Breast epithelium (tissue), 4 donors: ENCODE measurements at regions not wholly inside any gene's neighbourhood (a gene's known extent, or its start where the extent isn't known, plus 50 kb on each side); places are given as distances from the start of the nearest gene placed in this dataset.

Experiments used
- DNase-seq, 2 donors: peaks; one replicate each; pipeline ENCODE4 v3.0.0-alpha.2; 2019; ENCODE audit warnings: low spot score in 2 of 2
- H3K27ac ChIP-seq, 2 donors: fragments of 200-600 bp; sonication (generic) in 1 of 2; one replicate each; pipeline ENCODE4 v1.5.1; 2016 to 2019; ENCODE audit warnings: mild to moderate bottlenecking in 1 of 2
- H3K27me3 ChIP-seq, 2 donors: fragments of 200-600 bp; sonication (generic) in 1 of 2; one replicate each; pipeline versions ENCODE4 v1.5.1 to v1.6.0; 2017 to 2019; ENCODE audit warnings: control low read depth in 1 of 2, mild to moderate bottlenecking in 1 of 2
- H3K36me3 ChIP-seq: fragments of 200-600 bp; one replicate; pipeline ENCODE4 v1.5.1; 2019
- H3K4me1 ChIP-seq, 2 donors: fragments of 200-600 bp; sonication (generic); one replicate each; pipeline ENCODE4 v1.5.1; 2016 to 2019; ENCODE audit warnings: control low read depth in 1 of 2
- H3K4me3 ChIP-seq, 3 donors: fragments of 200-600 bp; sonication (generic); 1 replicate in 2 of 3; 2 replicates in 1 of 3; pipeline ENCODE4 v1.5.1; 2016 to 2019; ENCODE audit warnings: mild to moderate bottlenecking in 3 of 3, moderate library complexity in 2 of 3
- H3K9me3 ChIP-seq, 2 donors: fragments of 200-600 bp; sonication (generic) in 1 of 2; one replicate each; pipeline ENCODE4 v1.5.1; 2016 to 2019; ENCODE audit warnings: control low read depth in 1 of 2
- POLR2A ChIP-seq: fragments of 450-650 bp; IDR thresholded peaks from one replicate; pipeline ENCODE4 v1.6.1; 2016; ENCODE audit warnings: antibody characterized with exemption, mild to moderate bottlenecking, moderate library complexity
- POLR2AphosphoS5 ChIP-seq, 3 donors: sonication (generic); formaldehyde crosslinking; IDR thresholded peaks; one replicate each; pipeline ENCODE4 v1.6.1; 2017; ENCODE audit warnings: antibody characterized with exemption in 3 of 3
- intact Hi-C: fragments of 100-400 bp; cut with DNase I; formaldehyde crosslinking; loops from one replicate; pipeline ENCODE4 v1.15.1; 2023; ENCODE audit warnings: low total_unique reads
- TF ChIP-seq, protein P1 (sequence below), 3 donors: fragments of 450-650 bp; IDR thresholded peaks; one replicate each; pipeline ENCODE4 v1.5.1; 2016 to 2017; ENCODE audit warnings: antibody characterized with exemption in 3 of 3, mild to moderate bottlenecking in 3 of 3, moderate library complexity in 3 of 3

DNA sequence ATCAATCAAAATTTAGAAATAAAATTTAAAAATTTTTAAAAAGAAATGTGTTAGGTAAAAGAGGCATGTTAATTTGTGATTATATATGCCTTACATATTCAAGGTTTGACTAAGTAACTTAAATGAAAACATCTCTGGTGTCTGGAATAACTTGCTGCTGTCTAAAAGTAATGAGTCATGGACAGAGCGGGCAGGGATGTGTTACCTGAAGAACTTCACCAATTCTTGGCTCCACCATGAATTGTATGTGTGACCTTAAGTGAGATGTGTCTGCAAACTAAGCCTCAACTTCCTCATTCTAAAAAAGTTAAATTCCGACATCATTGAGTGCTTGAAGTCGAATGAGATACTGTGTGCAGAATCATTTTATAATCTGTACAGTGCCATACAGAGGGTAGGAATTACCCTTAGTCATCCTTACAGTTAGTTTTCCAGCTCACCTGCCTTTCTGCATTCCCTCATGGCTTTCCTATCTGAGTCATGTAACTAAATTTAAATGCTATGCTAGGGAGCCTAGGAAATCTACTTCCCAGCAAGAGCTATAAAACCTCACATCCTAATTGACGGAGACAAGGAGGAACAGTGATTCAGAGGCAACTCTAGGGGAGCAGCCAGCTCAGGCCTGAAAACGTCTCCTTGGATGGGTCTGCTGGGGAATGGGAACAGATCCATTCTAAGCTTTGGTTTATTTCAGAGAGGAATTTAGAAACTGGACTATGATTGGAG, 100.7 kb upstream of the TSPAN2 start:
- Histone ChIP-seq H3K27me3 (no peaks in the 10 kb centered on the region), H3K9me3 (no peaks in the 10 kb centered on the region), H3K4me1 (no peaks in the 10 kb centered on the region), H3K4me3 (no peak overlapping the region), H3K27ac (no peak overlapping the region), H3K36me3 (no peaks in the 10 kb centered on the region)
- intact Hi-C loops, result no loop called here
- DNase-seq, result no peak
- TF ChIP-seq POLR2AphosphoS5 (IDR thresholded peaks at IDR 0.05) (no peak), POLR2A (no peak)
- TF ChIP-seq, protein P1, sequence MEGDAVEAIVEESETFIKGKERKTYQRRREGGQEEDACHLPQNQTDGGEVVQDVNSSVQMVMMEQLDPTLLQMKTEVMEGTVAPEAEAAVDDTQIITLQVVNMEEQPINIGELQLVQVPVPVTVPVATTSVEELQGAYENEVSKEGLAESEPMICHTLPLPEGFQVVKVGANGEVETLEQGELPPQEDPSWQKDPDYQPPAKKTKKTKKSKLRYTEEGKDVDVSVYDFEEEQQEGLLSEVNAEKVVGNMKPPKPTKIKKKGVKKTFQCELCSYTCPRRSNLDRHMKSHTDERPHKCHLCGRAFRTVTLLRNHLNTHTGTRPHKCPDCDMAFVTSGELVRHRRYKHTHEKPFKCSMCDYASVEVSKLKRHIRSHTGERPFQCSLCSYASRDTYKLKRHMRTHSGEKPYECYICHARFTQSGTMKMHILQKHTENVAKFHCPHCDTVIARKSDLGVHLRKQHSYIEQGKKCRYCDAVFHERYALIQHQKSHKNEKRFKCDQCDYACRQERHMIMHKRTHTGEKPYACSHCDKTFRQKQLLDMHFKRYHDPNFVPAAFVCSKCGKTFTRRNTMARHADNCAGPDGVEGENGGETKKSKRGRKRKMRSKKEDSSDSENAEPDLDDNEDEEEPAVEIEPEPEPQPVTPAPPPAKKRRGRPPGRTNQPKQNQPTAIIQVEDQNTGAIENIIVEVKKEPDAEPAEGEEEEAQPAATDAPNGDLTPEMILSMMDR (IDR thresholded peaks at IDR 0.05), result no peak

- intact Hi-C loops, result no loop called here
- TF ChIP-seq, protein P1 (IDR thresholded peaks at IDR 0.05), result no peak
- TF ChIP-seq POLR2A (no peak), POLR2AphosphoS5 (IDR thresholded peaks at IDR 0.05) (no peak)
- DNase-seq, result no peak
Observed at GRCh38 chr1:115188680-115189395, 99.5 kb upstream of the TSPAN2 start.

DNA sequence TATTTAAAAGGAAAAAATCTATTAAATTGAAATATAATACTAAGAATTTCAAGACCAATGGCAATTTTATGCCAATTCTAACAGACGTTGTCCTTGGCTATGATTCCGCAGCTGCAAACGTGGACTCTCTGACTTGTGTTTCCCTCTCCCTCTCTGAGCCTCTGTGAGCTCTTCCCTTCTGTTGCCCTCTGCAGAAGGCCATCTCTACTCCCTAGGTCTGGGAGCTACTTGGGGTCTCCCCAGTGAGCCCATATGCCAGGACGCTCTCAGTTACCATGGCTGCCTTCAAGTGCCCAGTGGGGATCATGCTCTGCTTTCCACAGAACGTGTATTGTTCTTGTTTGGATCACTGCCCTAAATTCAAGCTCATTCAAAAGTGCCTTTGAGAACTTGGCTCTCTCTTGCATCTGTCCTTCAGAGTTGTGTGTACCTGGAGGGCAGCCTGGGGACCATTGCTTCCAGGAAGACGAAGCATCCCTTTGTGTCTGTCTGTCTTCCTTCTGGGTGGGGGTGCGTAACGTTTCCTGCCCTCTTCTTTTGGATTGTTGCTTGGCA, 97.5 kb upstream of the TSPAN2 start:
- TF ChIP-seq POLR2A (no peak), POLR2AphosphoS5 (IDR thresholded peaks at IDR 0.05) (no peak)
- TF ChIP-seq, protein P1 (IDR thresholded peaks at IDR 0.05), result no peak
- intact Hi-C loops, result no loop called here
- Histone ChIP-seq H3K27ac (no peak overlapping the region), H3K27me3 (no peaks in the 10 kb centered on the region), H3K4me3 (no peak overlapping the region), H3K9me3 (no peaks in the 10 kb centered on the region), H3K36me3 (no peaks in the 10 kb centered on the region), H3K4me1 (no peaks in the 10 kb centered on the region)
- DNase-seq, result no peak

More at GRCh38 chr1:115188680-115189395, 99.5 kb upstream of the TSPAN2 start:
- H3K36me3 ChIP-seq, result no peaks in the 10 kb centered on the region
- H3K9me3 ChIP-seq, result no peaks in the 10 kb centered on the region
- no peak overlapping the region for H3K4me3 ChIP-seq
- no peaks in the 10 kb centered on the region for H3K4me1 ChIP-seq
- no peaks in the 10 kb centered on the region for H3K27me3 ChIP-seq
- no peak overlapping the region for H3K27ac ChIP-seq

GRCh38 chr1:115185336-115185735, 96.0 kb upstream of the TSPAN2 start:
- Histone ChIP-seq H3K4me1 (no peaks in the 10 kb centered on the region), H3K9me3 (no peaks in the 10 kb centered on the region), H3K27ac (peak overlapping the region in 1 of 2 donors; percentile 50), H3K27me3 (no peaks in the 10 kb centered on the region), H3K36me3 (no peaks in the 10 kb centered on the region), H3K4me3 (no peak overlapping the region)
- TF ChIP-seq POLR2AphosphoS5 (IDR thresholded peaks at IDR 0.05), result no peak
- no peak for TF ChIP-seq POLR2A
- TF ChIP-seq, protein P1 (IDR thresholded peaks at IDR 0.05), result no peak
- no peak for DNase-seq
- intact Hi-C loops, result no loop called here

DNA sequence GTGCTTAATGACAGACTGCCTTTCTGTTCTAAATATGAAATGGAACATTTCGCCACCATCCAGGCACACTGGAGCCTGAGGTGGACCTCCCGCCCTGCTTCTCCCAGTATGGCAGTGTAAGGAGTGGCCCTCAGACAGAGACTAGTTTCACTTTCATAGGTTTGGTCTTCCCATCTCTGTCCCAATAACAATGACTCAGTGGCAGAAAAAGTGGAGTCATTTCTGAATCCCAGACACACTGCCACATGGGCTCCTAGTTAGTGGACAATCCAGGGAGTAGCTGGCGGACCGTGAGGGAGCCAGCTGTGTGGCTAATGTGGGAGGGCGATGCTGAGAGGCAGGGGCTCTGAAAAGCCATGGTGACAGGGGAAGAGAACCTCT, 95.6 kb upstream of the TSPAN2 start:
- no peak for TF ChIP-seq POLR2A
- TF ChIP-seq POLR2AphosphoS5 (IDR thresholded peaks at IDR 0.05), result peak in 1 of 3 donors; percentile 65
- no peaks in the 10 kb centered on the region for H3K27me3 ChIP-seq
- H3K36me3 ChIP-seq, result no peaks in the 10 kb centered on the region
- H3K9me3 ChIP-seq, result no peaks in the 10 kb centered on the region
- H3K4me3 ChIP-seq, result no peak overlapping the region
- no peaks in the 10 kb centered on the region for H3K4me1 ChIP-seq
- no peak for DNase-seq
- intact Hi-C loops, result no loop called here
- H3K27ac ChIP-seq, result peak overlapping the region in 1 of 2 donors; percentile 50
